ENCODE measurements at regions not wholly inside any gene's neighbourhood (a gene's known extent, or its start where the extent isn't known, plus 50 kb on each side); places are given as distances from the start of the nearest gene placed in this dataset.

DNA sequence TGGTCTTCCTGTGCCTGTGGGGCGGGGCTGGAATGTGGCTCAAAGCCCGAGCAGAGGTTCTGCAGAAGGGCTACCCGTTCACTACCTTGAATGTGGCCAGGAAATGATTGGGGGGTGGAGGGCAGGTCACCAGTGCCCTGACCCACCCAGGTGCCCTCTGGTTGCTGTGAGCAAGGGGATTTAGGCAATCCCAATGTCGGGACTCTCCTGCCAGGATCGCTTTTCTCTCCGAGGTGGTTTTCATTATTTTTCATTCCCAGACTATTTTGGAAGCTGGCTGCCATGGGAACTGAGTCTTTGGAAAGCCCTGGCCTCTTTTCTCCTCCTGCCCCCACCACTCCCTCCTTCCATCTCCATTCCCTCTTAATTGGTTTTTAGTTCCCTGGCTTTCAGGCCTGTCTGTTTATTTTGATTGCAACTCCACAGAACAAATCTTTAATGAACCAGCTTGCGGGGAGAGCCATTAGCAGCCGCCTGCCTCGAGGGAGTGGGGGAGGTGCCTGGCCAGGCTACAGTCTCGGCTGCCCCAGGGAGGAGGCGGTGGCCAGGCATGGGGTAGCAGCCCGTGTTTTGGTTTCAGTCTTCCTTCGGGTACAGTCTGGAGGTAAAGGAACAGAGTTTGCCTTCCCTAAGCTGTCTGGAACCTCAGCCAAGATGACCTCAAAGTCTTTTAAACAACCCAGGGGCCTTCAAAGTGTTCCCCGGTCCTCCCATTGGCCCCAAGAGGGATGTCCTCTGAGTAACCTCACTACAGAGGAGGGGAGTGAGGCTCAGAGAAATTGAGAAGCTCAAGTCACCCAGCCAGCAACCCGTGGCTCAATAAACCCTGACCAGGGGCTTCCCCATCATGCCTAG lies 114.4 kb upstream of the HAAO start (continued):
- TF ChIP-seq GABPA (IDR thresholded peaks at IDR 0.05; ENCODE audit: low read depth) (no peak), NFIC (IDR thresholded peaks at IDR 0.05; ENCODE audit: low read depth, low read length) (no peak)

DNA sequence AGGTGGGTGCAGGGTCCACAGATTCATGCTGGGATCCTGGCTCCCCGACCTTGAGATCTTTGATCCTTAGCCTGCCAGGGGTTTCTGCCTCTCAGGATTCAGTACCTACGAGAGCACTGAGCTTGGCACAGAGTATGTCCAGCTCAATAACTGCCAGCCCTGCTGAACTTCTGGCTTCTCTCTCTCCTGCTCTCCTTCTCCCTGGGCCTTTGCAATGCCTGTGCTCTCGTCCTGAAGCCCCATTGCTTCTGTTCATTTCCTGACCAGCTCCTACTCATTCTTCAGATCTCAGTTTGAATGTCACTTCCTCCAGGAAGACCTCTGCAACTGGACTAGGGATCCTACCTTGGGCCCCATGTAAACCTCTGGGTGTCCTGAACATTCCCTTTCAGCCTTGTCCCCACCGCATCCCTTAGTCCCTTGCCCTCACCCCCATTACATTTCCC lies 113.8 kb upstream of the HAAO start:
- H3K27ac ChIP-seq (ENCODE audit: control insufficient read depth, insufficient read depth) = no peak overlapping the region
- no peaks in the 10 kb centered on the region for H3K9me3 ChIP-seq (replicated peaks; ENCODE audit: control insufficient read depth, insufficient read depth, low read length)
- no peak overlapping the region for H2AFZ ChIP-seq (ENCODE audit: control insufficient read depth, low read depth, low read length)
- ChIA-PET POLR2A (no interaction called here), CTCF (interaction anchor here (0.9 to 1.3 kb wide), 3 partner anchors 10 to 17 kb away, joined by 3 to 4 read pairs (median 3); no protein-coding TSS in a partner anchor), RAD21 (ENCODE audit: unreplicated experiment) (interaction anchor here (1.1 kb wide), 1 partner anchor 29 kb away, joined by 3 read pairs; no protein-coding TSS in a partner anchor), SMC1A (ENCODE audit: uncharacterized antibody, unreplicated experiment) (no interaction called here)
- 0 out of 2 replicates have a peak overlapping the region, but pooled peaks have one; percentile 5 for H3K4me2 ChIP-seq (ENCODE audit: control insufficient read depth, insufficient read depth)
- TF ChIP-seq SRF (IDR thresholded peaks at IDR 0.05; ENCODE audit: low read depth in 2 of 2, low read length in 2 of 2) = no peak
- FAIRE-seq = no peak
- no peaks in the 10 kb centered on the region for H3K36me3 ChIP-seq (ENCODE audit: control insufficient read depth in 2 of 2, insufficient read depth in 2 of 2, low read length in 1 of 2)
- in situ Hi-C loops (cut with MboI) = no loop called here
- intact Hi-C loops (cut with micrococcal nuclease; ENCODE audit: unreplicated experiment) = no loop called here
- H3K79me2 ChIP-seq (ENCODE audit: control insufficient read depth, insufficient read depth, low read length) = no peaks in the 10 kb centered on the region
- no peaks in the 10 kb centered on the region for H3K27me3 ChIP-seq (replicated peaks in 1 of 2; ENCODE audit: control insufficient read depth in 2 of 2, insufficient read depth in 2 of 2, low read length in 1 of 2)
- DNase-seq (ENCODE audit: low read depth, low spot score) = no peak
- H3K4me1 ChIP-seq (ENCODE audit: control insufficient read depth, insufficient read depth, low read length) = peaks cover 32% of the 10 kb centered on the region
- H3K9ac ChIP-seq (ENCODE audit: control insufficient read depth, insufficient read depth, low read length) = no peak overlapping the region
- 50% methylated on average over 4 of the region's 4 CpGs for WGBS (ENCODE audit: insufficient coverage, insufficient replicate concordance, low lambda C conversion rate, missing lambda C conversion rate)
- no peaks in the 10 kb centered on the region for H4K20me1 ChIP-seq (ENCODE audit: control insufficient read depth, insufficient read depth)
- ATAC-seq = no peak
- no TSS peak for BruUV-seq (replicated peaks)
- no peak overlapping the region for H3K4me3 ChIP-seq
